CD4-positive, alpha-beta T cell treated with Interleukin-17A for 1 hour (primary cell): ENCODE measurements at regions not wholly inside any gene's neighbourhood (a gene's known extent, or its start where the extent isn't known, plus 50 kb on each side); places are given as distances from the start of the nearest gene placed in this dataset.

Experiments used
- DNase-seq: peaks from one replicate; pipeline ENCODE4 v3.0.0-alpha.2; 2020

DNA sequence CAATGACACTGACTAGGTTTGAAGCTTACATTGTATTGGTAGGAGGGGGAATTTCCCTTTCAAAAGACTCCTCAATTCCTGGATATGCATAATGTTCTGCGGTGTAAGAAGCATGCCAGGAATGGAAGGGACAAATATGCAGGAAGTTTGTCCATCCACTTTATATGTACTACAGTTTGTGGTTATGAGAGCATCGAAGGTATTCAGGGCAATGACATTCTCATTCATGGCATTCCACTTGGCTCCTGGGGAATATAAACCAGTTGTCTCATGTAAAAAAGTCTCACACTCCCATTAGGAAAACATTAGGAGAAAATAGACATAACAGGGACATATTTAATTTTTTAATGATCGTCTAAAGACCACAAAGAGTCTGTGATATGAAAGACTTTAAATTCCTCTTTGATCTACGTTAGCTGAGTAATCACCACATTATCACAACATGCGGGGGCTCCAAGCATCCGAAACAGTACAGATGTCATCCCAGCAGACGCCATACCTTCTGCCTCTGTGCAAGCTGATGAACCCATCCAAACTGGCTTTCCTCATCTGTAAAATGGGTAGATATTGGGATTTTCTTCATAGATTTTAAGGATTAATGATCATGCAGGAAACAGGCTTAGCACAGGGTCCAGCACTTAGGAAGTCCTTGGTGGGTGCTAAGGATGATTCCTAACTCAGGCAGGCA, 675.3 kb downstream of the INHBA start:
- DNase-seq, result no peak

DNA sequence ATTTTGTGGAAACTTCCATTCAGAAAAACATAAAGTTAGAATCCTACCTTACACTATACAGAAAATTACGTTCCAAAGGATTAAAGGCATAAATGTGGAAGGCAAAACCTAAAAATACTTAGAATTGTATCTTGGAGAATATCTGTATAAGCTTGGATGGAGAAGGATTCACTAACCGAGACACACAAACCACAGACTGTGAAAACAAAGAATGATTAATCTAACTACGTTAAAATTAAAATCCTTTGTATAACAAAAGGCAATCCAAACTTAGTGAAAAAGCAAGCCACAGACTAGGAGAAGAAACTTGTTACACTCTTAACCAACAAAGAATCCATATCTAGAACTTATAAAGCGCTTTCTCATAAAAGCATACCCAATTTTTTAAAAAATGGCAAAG, 678.8 kb downstream of the INHBA start:
- no peak for DNase-seq

DNA sequence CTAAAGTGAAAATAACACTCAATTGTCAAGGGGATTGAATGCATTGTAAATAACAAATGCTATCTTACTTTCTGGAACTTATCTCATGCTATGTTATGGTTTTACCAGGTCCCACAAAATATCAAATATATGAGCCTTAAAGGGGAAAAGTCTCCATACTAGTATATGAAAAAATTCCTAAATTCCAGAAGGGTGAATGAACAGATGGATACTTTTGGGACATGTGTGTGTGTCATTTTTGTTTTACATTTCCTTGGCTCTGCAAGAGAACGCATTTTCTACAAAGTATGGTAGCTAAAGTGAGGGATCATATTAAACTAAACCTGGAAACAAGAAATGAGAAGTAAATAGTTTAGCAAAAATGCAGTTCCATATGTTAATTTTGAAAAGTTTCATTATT, 682.8 kb downstream of the INHBA start:
- no peak for DNase-seq

DNA sequence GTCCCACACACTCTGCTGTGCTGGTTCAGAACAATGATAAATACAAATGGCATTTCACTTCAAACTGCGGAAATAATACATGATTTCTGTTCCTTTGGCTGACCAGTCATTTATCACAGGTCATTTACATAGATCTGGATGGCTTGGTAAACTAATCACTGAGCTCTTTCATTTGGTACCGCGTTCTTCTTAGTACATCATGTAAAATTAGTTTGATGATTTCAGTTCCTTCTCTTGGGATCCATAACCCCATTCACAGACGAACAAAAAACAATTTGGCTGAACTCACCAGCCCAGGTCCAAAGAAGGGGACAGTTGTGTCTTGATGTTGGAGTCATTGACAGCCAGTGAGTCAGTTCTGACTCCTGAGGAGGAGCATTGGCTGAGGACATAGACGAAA, 689.8 kb downstream of the INHBA start:
- DNase-seq, result no peak

DNA sequence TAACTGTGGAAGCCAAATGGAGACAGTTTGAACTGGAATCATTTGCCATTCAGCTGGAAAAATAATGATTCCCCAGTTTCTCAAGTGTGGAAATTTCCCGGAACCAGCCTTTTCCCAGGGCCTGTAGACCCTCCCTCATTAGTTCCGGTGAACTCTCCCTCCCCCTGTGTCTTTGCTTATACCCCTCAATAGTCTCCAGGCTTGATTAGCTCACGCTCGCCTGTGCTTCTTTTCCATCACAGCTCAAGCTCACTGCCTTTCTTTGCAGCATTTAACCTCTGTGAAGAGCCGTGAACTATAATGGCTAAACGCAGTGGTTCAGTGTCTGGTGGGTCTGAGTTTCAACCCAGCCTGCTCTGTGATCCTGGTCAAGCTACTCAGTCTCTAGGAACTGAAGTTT, 690.8 kb downstream of the INHBA start:
- no peak for DNase-seq

DNA sequence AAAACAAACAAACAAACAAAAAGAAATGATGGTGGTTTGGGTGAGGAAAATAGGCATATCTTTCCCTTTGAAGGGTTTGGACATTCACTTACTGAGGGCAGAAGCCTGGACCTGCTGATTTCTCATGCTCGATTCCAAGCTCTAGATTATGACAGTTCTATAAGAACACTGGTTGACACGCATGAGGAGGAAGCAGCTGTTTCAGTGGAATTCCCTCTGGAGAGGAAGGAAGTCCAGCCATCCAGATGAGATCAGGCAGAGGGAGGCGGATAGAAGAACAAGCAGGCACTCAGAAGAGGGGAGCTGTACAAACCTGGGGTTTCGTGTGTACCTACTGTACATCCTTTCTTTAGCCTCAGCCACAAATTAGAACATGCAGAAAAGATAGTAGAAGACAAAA, 691.9 kb downstream of the INHBA start:
- no peak for DNase-seq

DNA sequence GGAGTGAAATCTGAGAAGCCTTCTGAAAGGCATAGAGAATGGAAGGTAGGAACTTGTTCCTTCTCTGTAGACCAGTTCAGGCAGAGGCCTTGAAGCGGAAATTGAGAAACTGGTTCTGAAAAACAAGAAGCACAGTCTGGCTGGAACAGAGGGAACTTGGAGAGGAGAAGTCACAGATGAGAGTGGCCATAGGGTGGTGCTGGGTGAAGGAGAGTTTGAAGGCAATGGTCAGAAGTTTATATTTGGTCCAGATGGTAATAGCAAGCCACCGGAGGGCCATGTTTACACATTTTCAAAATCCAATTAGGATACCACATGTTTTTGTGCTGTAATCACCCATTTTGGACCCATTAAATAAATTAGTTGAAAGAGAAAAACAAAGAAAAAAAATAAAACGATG, 692.5 kb downstream of the INHBA start:
- no peak for DNase-seq

DNA sequence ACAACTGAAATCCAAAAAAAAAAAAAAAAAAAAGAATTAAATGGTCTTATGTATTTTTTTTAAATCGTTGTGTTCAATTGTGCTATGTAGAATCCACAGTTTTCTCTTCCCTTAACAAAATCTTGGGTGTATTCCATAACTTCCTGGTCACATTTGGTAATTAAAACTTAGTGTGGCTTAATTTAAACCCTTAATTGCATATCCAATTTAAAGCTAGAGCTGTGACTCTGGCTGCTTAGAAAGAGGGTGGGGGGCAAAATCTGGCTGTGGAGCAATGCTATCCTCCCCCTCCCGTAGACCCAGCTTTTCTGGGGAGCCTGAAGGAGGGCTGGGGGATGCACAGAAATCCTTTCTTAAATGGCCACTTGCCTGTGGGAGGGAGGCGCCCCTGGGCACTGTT, 695.1 kb downstream of the INHBA start:
- no peak for DNase-seq

DNA sequence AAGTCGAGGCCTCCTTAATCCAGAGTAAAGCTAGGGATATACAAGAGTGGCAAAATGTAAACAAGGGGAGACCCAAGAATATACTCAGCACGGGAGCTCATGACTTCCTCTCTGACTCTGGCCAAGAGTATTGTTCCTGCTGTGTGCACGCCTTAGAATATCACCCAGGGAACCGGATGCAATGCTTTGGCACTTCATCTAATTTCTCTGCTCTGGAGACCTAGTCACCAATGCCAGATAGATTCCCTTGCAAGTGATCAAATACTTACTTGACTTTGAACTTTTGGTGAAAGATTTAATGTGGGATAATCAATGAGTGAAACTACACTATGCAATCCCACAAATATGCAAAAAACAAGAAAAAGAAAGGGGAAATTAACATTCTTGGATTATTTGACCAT, 695.5 kb downstream of the INHBA start:
- DNase-seq, result no peak

DNA sequence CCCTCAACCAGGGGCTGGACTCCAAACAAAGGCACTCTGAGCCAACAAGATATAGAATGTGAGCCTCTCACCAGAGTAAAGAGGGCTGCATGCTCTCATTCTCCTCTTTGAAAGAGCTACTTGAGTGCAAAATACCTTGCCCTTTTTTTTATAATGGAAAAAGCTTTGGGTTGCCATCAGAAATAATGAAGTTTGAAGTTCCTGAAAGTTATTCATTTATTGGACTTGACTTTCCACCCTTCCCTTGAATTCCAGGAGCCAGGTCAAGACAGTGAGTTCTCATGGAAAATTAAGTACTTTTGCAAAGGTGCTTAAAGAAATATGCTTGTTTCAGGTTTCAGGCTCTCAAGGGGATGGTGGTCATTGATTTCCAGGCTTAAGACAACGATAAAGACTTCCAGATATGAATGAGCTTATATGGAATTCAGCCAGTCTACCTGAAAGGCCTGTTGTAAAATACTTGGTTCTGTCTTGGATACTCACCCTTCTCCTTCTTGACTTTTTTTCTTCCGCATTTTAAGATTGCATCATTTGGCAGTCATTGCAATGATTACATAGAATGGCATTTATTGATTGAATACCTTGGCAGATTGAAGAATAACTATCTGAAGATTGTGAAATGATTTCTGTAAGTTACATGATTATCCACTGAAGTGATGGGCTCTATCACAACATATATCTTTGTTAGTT, 696.4 kb downstream of the INHBA start:
- DNase-seq, result no peak

DNA sequence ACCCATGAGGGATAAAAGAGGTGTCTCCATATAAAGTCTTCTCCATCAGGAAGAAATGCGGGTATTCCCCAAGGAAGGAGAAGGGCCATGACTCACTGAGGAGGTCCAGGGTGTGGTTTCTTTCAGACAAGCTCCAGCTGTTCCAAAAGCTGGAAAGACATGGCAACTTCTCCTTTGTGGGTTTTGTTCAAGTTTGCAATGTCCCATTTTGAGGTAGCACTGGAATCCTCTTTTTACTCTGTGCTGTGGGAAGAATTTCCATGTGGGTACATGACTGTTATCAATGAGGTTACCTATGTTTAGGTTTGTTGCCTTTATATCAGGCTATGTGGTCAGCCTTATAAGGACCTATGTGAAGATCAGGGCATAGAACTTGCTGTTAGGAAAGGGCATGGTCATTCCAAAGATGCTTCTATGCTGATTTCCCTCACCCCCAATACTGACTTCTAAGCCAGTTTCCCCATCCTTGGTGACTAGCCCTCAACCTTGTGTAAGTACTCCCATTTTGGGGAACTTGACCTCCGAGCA, 697.5 kb downstream of the INHBA start:
- no peak for DNase-seq

DNA sequence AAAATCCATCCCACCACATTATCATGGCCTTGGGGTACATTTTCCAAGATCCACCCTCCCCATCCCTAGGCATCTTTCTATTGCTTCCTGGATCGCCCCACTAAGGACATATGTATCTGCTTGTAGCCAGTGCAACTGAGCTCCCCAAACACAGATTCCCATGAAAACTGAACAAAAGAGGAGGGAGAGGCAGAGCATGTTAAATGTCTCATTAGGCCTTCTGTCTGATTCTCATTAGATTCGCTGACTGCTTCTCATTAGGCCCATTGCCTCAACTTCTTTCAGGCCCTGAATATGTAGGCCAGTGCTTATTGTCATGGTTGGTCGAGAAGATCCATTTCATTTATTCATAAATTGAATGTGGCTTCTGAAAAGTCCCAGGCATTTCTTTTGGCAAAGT, 698.9 kb downstream of the INHBA start:
- no peak for DNase-seq

DNA sequence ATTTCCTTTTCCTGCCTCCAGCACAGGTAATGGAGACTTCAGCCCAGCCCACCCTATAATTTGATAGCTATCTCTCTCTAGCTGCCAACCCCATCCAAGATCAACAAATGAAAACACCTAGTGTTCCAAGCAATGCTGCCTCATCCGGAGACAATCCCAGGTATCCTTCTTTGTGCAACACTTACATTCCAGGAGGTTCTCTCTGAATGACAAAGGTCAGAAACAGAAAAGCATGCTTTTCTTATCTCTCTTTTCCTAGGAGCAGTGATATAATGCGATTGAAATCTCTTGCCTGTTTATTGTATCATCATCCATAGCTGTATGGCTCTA, 699.3 kb downstream of the INHBA start:
- no peak for DNase-seq

DNA sequence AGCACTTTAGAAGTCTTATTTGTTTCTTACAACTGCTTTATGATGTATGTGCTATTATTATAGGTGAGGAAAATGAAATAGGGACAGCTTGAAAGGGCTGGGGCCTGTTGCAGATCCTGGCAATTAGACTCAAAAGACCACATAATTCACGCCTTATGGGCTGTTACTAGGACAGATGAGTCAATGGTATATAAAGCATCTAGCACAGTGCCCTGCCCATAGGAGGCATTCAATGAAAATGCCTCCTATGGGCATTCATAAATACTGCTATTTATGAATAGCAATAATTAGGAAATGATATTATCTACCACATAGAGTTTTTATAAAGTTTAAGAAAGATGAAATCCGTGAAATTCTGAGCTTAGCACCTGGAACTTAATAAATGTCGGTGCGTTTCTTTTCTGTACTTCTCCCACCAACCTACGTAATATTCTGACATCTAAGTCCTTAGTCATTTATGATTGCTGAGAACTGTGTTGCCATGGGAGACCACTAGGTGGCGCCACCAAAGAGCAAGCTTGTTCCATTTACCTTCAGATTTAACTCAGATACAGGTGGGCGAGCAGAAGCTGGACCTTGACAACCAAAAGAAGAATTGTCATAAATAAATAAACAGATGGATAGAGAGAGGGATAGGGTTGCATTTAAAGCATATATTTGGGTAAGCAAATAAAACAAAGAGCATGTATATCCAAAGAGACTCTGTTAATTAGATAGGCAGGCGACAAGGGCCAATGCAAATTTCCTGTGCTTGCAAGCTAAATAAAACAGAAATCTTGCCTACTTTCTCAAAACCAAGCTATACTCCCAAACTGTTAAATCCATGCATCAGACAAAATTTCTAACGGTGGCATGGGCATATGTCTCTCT, 699.9 kb downstream of the INHBA start:
- DNase-seq, result no peak

DNA sequence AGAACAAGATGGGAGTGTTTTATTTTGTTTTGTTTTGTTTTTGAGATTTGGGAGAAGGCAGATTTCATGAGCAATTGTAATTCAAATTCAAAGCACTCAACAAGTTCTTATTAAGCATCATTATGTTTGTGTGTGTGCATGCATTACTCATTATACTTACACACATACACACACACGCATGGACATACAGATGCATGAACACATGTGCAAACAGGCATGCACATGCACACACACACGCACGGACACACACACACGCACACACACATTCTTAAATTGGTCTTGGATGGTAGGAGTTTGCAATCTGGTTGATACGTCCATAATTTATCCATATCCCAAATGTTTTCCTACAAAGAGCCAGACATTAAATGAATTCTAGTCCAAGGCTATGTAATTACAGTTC, 702.8 kb downstream of the INHBA start:
- no peak for DNase-seq

DNA sequence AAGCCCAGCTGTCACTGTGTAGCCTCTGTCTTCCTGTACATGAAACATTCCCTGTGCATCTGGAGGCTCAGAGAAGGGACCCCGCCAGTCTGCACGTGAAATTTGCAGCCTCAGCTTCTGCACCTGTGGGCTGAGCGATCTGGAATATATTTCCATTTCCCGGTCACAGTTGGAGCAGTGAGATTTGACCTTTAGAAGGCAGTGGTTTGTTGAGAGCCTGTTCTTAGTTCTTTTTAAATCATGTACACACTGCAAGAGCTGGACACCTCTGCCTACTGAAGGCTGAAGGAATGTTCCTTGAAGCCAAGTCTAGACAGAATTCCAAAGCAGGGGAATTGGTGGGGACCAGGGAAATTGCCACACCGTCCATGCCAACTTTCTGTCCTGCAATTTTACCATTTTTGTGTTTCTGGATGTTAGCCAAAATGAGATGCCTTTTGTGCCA, 706.6 kb downstream of the INHBA start:
- no peak for DNase-seq

DNA sequence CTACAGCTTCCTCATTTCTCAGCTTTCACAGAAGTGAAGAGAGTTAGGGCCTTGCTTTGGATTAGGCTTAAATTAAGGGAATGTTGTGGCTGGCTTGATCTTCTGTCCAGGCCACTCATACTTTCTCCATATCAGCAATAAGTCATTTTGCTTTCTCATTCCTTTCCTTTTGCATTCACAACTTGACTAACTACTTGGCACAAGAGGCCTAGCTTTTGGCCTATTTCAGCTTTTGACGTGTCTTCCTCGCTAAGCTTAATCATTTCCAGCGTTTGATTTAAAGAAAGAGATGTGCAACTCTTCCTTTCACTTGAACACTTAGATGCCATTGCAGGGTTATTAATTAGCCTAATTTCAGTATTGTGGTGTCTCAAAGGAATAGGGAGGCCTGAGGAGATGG, 712.0 kb downstream of the INHBA start:
- DNase-seq, result no peak

DNA sequence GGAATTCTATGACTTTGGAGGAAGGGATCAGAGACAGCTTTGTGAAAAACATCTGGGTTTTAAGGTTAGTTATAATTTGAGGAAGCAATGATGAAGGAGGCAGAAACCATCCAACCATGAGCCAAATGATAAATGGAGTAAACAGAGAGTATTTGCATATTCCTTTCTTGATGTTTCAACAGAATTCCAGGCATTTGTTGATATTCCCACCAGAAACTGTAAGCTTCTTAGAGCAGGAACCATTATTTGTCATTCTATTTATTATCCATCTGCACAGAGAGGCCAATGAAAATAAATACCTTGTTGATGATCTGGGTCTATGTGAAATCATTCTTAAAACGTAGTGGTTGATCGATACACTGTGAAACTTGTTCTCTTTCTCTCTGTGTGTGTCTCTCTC, 715.3 kb downstream of the INHBA start:
- no peak for DNase-seq

DNA sequence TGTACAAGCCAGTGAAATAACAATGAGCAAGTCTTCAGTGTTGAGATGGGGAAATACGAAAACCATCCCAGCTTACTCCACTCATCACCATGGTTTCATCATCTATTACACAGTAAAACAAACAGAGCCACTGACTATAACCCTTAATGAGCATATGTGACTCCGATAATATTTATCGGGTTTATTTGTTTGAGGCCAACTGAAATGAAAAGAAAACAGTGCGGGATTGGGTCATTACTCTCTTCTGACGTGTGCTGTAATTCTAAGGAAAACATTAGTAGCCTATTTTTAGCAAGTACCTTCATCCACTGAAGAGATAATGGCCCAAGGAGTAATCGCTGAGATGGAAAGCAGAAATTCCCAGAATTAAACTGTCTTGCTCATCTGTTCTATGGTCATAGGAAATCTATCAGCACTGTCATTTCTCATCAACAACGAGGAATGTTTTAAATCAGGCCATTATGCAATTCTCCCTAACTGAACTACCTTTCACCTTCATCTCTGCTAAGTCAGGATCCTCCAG, 716.5 kb downstream of the INHBA start:
- DNase-seq, result no peak

DNA sequence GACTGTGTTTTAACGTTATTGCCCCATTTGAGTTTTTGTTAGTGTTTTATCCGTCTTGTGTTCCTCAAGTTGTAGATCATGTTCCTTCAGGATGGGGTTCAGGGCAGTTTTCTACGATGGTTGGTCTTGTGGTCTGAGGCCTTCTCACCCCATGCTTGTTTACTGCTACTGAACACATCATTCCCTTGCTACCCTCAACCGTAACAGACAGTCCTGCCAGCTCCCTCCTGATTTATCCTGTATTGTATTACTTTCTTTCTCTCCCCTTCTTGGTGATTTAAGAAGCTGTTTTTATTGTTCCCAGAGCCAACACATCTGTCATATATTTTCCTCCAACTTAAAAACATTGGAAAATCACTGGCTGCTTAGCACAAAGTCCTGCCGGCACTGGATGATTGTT, 719.8 kb downstream of the INHBA start:
- DNase-seq, result no peak

DNA sequence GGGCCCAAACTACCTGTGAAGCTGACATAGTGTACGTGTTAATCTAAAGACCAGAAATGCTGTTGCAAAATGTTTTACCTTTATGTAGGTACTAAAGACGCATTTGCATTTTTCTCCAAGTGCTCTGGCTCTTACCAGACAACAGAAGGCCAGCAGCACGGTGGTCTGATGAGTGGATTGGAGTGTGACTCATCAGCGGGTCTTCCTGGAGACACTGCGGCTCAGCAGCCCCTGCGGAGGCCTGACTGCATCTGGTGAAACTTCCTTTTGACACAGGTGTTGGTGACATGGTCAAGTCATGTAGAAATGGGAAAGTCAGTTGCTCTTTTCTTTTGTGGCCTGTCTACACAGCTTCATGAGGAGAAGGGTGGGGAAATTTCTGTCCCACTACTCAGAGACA, 723.6 kb downstream of the INHBA start:
- no peak for DNase-seq

DNA sequence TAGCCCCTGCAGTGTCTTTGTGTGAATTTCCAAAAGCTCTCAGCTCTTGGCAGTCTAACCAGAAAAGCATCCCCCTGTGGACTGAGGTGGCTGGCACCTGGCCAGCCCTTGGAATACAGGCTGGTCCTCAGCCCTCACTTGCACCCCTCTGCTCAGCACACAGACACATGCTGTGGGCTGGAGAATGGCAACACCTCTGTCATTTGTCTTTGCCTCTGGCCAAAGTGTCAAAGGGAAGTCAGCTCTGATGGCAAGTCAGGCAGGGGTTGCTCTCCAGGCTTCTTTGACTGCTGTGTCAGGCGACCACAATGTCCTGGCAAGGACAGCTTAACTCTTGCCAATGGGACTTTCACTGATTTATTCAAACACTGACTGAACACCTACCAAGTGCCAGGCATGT, 724.8 kb downstream of the INHBA start:
- DNase-seq, result no peak

DNA sequence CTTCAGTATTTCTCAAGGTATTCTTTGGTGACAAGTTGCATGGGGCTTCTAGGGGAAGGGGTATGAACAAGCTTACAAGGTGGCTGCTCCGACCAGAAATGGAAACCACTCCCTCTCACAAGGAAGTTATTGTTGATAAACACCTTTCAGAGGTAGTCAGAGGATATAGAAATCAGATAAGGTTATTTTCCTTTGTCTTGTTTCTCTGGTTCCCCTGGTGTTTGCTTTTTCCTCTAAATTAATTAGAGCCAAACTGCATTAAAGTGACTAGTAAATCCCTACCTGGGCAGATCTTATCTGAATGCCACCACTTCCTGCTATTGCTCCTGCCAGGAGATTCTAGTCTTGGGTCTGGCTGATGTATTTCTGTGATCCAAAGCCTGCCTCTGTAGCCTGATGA, 725.4 kb downstream of the INHBA start:
- DNase-seq, result no peak

DNA sequence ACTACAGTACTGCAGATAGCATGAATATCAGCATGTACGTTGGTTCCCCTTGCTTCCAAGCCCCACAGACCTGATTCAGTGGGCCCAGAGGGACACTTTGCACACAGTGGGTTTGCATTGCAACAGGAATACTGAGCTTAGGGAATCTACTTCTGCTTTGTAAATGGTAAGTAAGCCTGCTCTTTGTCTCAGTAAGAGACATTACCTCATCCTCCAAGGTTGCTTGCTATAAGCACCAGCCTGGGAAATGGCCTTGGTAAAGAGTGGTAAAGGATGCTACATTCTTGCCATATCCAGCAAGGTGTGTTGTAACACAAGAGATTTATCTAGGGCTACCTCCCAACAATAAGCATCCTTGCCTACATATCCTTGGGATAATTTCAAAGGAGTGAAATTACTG, 730.5 kb downstream of the INHBA start:
- no peak for DNase-seq
